Adrenal gland (tissue), 5 donors: ENCODE measurements at regions not wholly inside any gene's neighbourhood (a gene's known extent, or its start where the extent isn't known, plus 50 kb on each side); places are given as distances from the start of the nearest gene placed in this dataset.

Source experiments
- POLR2A ChIP-seq, 2 donors: fragments of 450-650 bp; IDR thresholded peaks; one replicate each; pipeline ENCODE4 v1.6.1; 2017; ENCODE audit warnings: antibody characterized with exemption in 2 of 2, mild to moderate bottlenecking in 2 of 2, moderate library complexity in 1 of 2
- TF ChIP-seq, protein P1 (sequence below), 6 experiments: fragments of 450-650 bp in 4 of 6; fragments of 200-600 bp in 2 of 6; sonication (generic) in 1 of 6; IDR thresholded peaks; 1 replicate in 5 of 6; 2 replicates in 1 of 6; pipeline versions ENCODE4 v1.5.1 to v1.8.0; 2016 to 2021; ENCODE audit warnings: antibody characterized with exemption in 6 of 6, mild to moderate bottlenecking in 2 of 6, moderate library complexity in 1 of 6
- donor health status: DM: no; HTN: no; CAD: no.

GRCh38 chr3:106880206-106880605 lies 497.0 kb upstream of the CCDC54 start:
- TF ChIP-seq, protein P1, sequence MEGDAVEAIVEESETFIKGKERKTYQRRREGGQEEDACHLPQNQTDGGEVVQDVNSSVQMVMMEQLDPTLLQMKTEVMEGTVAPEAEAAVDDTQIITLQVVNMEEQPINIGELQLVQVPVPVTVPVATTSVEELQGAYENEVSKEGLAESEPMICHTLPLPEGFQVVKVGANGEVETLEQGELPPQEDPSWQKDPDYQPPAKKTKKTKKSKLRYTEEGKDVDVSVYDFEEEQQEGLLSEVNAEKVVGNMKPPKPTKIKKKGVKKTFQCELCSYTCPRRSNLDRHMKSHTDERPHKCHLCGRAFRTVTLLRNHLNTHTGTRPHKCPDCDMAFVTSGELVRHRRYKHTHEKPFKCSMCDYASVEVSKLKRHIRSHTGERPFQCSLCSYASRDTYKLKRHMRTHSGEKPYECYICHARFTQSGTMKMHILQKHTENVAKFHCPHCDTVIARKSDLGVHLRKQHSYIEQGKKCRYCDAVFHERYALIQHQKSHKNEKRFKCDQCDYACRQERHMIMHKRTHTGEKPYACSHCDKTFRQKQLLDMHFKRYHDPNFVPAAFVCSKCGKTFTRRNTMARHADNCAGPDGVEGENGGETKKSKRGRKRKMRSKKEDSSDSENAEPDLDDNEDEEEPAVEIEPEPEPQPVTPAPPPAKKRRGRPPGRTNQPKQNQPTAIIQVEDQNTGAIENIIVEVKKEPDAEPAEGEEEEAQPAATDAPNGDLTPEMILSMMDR (IDR thresholded peaks at IDR 0.05) = no peak
- TF ChIP-seq POLR2A (IDR thresholded peaks at IDR 0.05) = no peak
